GM12872 (cell line): ENCODE measurements at regions not wholly inside any gene's neighbourhood (a gene's known extent, or its start where the extent isn't known, plus 50 kb on each side); places are given as distances from the start of the nearest gene placed in this dataset.

Source experiments
- CTCF ChIP-seq: IDR thresholded peaks from 3 replicates; pipeline ENCODE4 v1.5.1; 2011; ENCODE audit warnings: low read depth, mild to moderate bottlenecking, low read length, moderate library complexity; ENCODE audit not compliant: insufficient read depth

- no peak for TF ChIP-seq CTCF
These were observed 1242.2 kb downstream of the OTOL1 start for GRCh38 chr3:162738784-162739183.

- TF ChIP-seq CTCF = no peak
These were observed 1244.5 kb downstream of the OTOL1 start for GRCh38 chr3:162740941-162741596.

- no peak for TF ChIP-seq CTCF
These were observed 1245.6 kb downstream of the OTOL1 start for GRCh38 chr3:162742159-162742717.

- TF ChIP-seq CTCF = no peak
These were observed 1246.5 kb downstream of the OTOL1 start for GRCh38 chr3:162743091-162743490.

- TF ChIP-seq CTCF = no peak
These were observed 1264.2 kb downstream of the OTOL1 start for GRCh38 chr3:162760789-162761188.

GRCh38 chr3:162764051-162764807, 1267.6 kb downstream of the OTOL1 start:
- no peak for TF ChIP-seq CTCF

- no peak for TF ChIP-seq CTCF
These were observed 1268.1 kb downstream of the OTOL1 start for GRCh38 chr3:162764808-162765071.
